ENCODE measurements at regions not wholly inside any gene's neighbourhood (a gene's known extent, or its start where the extent isn't known, plus 50 kb on each side); places are given as distances from the start of the nearest gene placed in this dataset.

DNA sequence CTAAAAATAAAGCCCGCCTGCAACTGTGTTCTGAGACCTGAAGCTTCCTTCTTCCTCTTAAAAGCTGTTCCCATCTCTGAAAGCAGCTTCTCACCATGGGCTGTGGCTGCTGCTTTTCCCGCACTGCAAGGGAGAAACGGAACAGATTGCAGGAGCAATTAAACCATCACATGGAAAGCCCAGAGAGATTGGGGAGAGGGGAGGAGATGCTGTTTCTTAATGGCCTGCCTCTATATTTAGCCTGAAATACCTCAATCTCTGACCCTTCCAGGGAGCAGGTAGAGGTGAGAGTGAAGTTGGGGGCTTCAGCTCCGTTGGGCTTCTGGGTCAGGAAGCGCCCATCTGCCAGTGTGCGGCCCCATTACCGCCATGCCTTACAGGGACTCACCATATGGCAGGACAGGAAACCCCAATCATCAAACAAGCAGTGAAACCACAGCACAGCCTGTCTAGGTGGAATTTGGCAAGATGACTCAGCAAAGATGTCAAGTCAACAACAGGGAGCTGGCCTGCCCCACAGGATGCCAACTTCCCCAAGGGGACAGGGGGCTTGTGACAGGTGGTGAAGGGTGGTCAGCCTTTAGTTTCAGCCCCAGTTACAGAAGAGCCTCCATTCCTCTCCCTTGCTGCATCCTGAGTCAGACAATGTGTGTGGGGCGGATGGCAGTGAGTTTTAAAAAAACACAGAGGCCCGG, 286.6 kb upstream of the CCL2 start:
- Histone ChIP-seq H3K27ac (ENCODE audit: low read length) (no peak overlapping the region), H3K36me3 (ENCODE audit: control insufficient read depth in 2 of 2, extremely low read depth in 1 of 2, insufficient read depth in 1 of 2, low read length in 1 of 2) (no peaks in the 10 kb centered on the region), H3K4me3 (ENCODE audit: control insufficient read depth in 1 of 2, extremely low read depth in 1 of 2, low read length in 1 of 2) (no peak overlapping the region), H3K27me3 (replicated peaks in 1 of 2; ENCODE audit: control insufficient read depth in 2 of 2, extremely low read depth in 1 of 2, insufficient read depth in 2 of 2, low read length in 1 of 2) (peaks cover 0 to 14% of the 10 kb centered on the region in 2 experiments), H3K4me1 (ENCODE audit: control insufficient read depth in 1 of 2, extremely low read depth in 1 of 2, insufficient read depth in 2 of 2, low read length in 2 of 2) (peaks cover 3 to 29% of the 10 kb centered on the region in 2 experiments), H3K9me3 (no peaks in the 10 kb centered on the region)
- peak overlapping the region in 1 of 3 donors; percentile 28 for H3K4me3 Mint-ChIP-seq
- H3K9me3 Mint-ChIP-seq: no peaks in the 10 kb centered on the region
- peak; percentile 32 to 61 (median 52) for ATAC-seq (replicated peaks in 1 of 4)
- CTCF ChIA-PET: no interaction called here
- H3K27ac Mint-ChIP-seq: peak overlapping the region; percentile 36 to 65
- H3K4me1 Mint-ChIP-seq: peaks cover 27 to 31% (median 29%) of the 10 kb centered on the region in 3 donors
- peak in 4 of 35 experiments; percentile 3 to 29 (median 12) for DNase-seq
- POLR2A ChIA-PET: no interaction called here
- WGBS (ENCODE audit: insufficient coverage): 25% methylated on average over 2 of the region's 9 CpGs
- no peaks in the 10 kb centered on the region for H3K36me3 Mint-ChIP-seq
- peaks cover 0 to 2% of the 10 kb centered on the region in 2 donors for H3K27me3 Mint-ChIP-seq

DNA sequence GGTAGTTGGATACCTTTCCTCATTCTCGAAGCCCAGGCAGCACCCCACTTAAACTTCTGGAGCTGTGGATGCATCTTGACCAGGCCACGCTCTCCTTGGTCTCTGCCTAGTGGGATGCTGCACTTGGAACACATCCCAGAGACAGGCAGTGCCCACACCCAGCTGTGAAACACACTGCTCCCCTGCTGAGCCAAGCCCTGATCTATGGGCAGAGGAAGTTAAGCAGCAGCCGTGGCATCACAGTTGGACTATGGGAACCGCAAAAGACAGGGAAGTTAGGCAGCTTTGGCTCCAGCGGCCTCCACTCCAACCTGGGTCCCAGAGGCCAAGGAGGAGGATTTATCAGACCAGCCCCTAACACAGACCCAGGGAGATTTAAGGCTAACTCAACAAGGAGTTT, 284.8 kb upstream of the CCL2 start:
- 74% methylated on average over 4 of the region's 5 CpGs for WGBS (ENCODE audit: insufficient coverage)
- CTCF ChIA-PET: no interaction called here
- no peak overlapping the region for H3K27ac Mint-ChIP-seq
- no peaks in the 10 kb centered on the region for H3K9me3 ChIP-seq
- POLR2A ChIA-PET: no interaction called here
- H3K4me3 Mint-ChIP-seq: no peak overlapping the region
- H3K27ac ChIP-seq (ENCODE audit: low read length): no peak overlapping the region
- ATAC-seq (replicated peaks in 1 of 4): no peak
- H3K36me3 ChIP-seq (ENCODE audit: control insufficient read depth in 2 of 2, extremely low read depth in 1 of 2, insufficient read depth in 1 of 2, low read length in 1 of 2): no peaks in the 10 kb centered on the region
- H3K4me1 ChIP-seq (ENCODE audit: control insufficient read depth in 1 of 2, extremely low read depth in 1 of 2, insufficient read depth in 2 of 2, low read length in 2 of 2): peaks cover 3 to 19% of the 10 kb centered on the region in 2 experiments
- DNase-seq: no peak
- H3K4me1 Mint-ChIP-seq: peaks cover 18 to 21% (median 20%) of the 10 kb centered on the region in 3 donors
- H3K27me3 ChIP-seq (replicated peaks in 1 of 2; ENCODE audit: control insufficient read depth in 2 of 2, extremely low read depth in 1 of 2, insufficient read depth in 2 of 2, low read length in 1 of 2): peaks cover 0 to 14% of the 10 kb centered on the region in 2 experiments
- peaks cover 1 to 2% of the 10 kb centered on the region in 2 donors for H3K27me3 Mint-ChIP-seq
- H3K4me3 ChIP-seq (ENCODE audit: control insufficient read depth in 1 of 2, extremely low read depth in 1 of 2, low read length in 1 of 2): no peak overlapping the region
- no peaks in the 10 kb centered on the region for H3K36me3 Mint-ChIP-seq
- no peaks in the 10 kb centered on the region for H3K9me3 Mint-ChIP-seq

DNA sequence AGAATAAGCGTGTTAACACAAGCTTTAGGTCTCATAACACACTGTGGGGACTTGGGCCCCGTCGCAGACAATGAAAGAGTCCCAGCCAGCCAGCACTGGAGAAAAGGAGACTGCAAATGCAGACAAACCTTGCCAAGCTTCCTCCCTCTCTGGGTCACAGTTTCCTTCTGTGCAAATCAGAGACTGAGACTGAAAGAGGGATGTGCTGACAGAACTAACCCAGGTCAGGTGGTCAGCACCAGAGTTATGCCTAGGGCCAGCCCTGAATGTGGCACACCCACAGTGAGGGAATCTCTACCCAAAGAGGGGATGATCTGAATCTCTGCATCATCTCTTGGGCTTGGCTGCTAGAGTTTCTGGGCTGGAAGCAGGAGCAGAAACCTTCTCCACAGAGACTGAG, 282.3 kb upstream of the CCL2 start:
- Histone ChIP-seq H3K4me3 (ENCODE audit: control insufficient read depth in 1 of 2, extremely low read depth in 1 of 2, low read length in 1 of 2) (no peak overlapping the region), H3K36me3 (ENCODE audit: control insufficient read depth in 2 of 2, extremely low read depth in 1 of 2, insufficient read depth in 1 of 2, low read length in 1 of 2) (no peaks in the 10 kb centered on the region), H3K27me3 (replicated peaks in 1 of 2; ENCODE audit: control insufficient read depth in 2 of 2, extremely low read depth in 1 of 2, insufficient read depth in 2 of 2, low read length in 1 of 2) (peaks cover 0 to 14% of the 10 kb centered on the region in 2 experiments), H3K9me3 (no peaks in the 10 kb centered on the region), H3K4me1 (ENCODE audit: control insufficient read depth in 1 of 2, extremely low read depth in 1 of 2, insufficient read depth in 2 of 2, low read length in 2 of 2) (peaks cover 3 to 17% of the 10 kb centered on the region in 2 experiments), H3K27ac (ENCODE audit: low read length) (no peak overlapping the region)
- H3K27ac Mint-ChIP-seq: no peak overlapping the region
- ChIA-PET POLR2A (no interaction called here), CTCF (no interaction called here)
- H3K4me3 Mint-ChIP-seq: no peak overlapping the region
- no peaks in the 10 kb centered on the region for H3K36me3 Mint-ChIP-seq
- peaks cover 0 to 6% (median 0%) of the 10 kb centered on the region in 3 donors for H3K9me3 Mint-ChIP-seq
- peaks cover 5 to 7% of the 10 kb centered on the region in 2 donors for H3K27me3 Mint-ChIP-seq
- no peak for DNase-seq
- ATAC-seq (replicated peaks in 1 of 4): no peak
- peaks cover 15 to 18% (median 17%) of the 10 kb centered on the region in 3 donors for H3K4me1 Mint-ChIP-seq
- WGBS (ENCODE audit: insufficient coverage): 89% methylated on average over 3 of the region's 3 CpGs

DNA sequence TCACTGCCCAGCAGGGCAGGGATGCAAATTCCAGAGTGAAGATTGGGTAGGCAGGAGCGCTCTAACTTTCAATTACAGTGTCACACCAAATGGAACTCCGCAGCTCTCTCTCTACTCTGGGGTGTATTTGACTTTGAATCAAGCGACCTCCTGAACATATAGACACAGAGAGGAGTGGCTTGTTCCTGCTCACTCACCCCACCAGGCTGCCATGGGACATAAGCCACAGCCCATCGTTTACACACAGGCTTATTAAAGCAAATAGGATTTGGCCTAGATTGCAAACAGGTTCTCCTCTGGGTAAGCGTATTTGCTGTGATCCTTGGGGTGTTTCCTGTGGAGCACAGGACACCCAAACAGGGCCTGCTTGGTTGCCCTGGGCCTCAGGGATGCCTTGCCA, 281.6 kb upstream of the CCL2 start:
- ChIA-PET POLR2A (no interaction called here), CTCF (no interaction called here)
- H3K36me3 ChIP-seq (ENCODE audit: control insufficient read depth in 2 of 2, extremely low read depth in 1 of 2, insufficient read depth in 1 of 2, low read length in 1 of 2): no peaks in the 10 kb centered on the region
- peaks cover under 1 to 10% of the 10 kb centered on the region in 2 experiments for H3K4me1 ChIP-seq (ENCODE audit: control insufficient read depth in 1 of 2, extremely low read depth in 1 of 2, insufficient read depth in 2 of 2, low read length in 2 of 2)
- H3K27ac ChIP-seq (ENCODE audit: low read length): no peak overlapping the region
- no peaks in the 10 kb centered on the region for H3K9me3 ChIP-seq
- peaks cover 0 to 14% of the 10 kb centered on the region in 2 experiments for H3K27me3 ChIP-seq (replicated peaks in 1 of 2; ENCODE audit: control insufficient read depth in 2 of 2, extremely low read depth in 1 of 2, insufficient read depth in 2 of 2, low read length in 1 of 2)
- peaks cover 0 to 6% (median 0%) of the 10 kb centered on the region in 3 donors for H3K9me3 Mint-ChIP-seq
- DNase-seq (no peak), ATAC-seq (replicated peaks in 1 of 4) (no peak)
- no peak overlapping the region for H3K4me3 ChIP-seq (ENCODE audit: control insufficient read depth in 1 of 2, extremely low read depth in 1 of 2, low read length in 1 of 2)
- H3K36me3 Mint-ChIP-seq: no peaks in the 10 kb centered on the region
- no peak overlapping the region for H3K27ac Mint-ChIP-seq
- WGBS (ENCODE audit: insufficient coverage): 83% methylated on average over 1 of the region's 5 CpGs
- peaks cover 5 to 7% of the 10 kb centered on the region in 2 donors for H3K27me3 Mint-ChIP-seq
- H3K4me3 Mint-ChIP-seq: no peak overlapping the region
- H3K4me1 Mint-ChIP-seq: peaks cover 8 to 10% (median 9%) of the 10 kb centered on the region in 3 donors

DNA sequence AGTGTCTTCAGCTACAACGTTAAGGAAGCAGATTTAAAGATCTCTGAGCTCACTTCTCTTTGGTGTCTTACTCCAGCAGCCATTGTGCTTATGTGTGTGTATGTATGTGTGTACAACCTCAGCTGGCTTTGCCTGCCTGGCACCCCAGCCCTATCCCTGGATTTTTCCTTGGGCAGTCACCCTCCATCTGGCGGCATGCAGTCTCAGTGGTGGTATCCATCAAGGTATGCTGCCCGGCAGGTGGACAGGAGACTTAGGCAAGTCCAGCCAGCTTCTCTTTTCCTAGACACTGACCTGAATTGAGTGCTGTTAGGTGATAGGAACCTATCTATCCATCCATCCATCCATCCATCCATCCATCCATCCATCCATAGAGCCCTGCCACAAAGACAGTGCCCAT, 280.8 kb upstream of the CCL2 start:
- H3K9me3 Mint-ChIP-seq: peaks cover 0 to 6% (median 0%) of the 10 kb centered on the region in 3 donors
- peaks cover 4 to 7% of the 10 kb centered on the region in 2 donors for H3K27me3 Mint-ChIP-seq
- H3K4me1 Mint-ChIP-seq: peaks cover 0 to 3% (median 1%) of the 10 kb centered on the region in 3 donors
- Histone ChIP-seq H3K4me1 (ENCODE audit: control insufficient read depth in 1 of 2, extremely low read depth in 1 of 2, insufficient read depth in 2 of 2, low read length in 2 of 2) (peaks cover 0 to 4% of the 10 kb centered on the region in 2 experiments), H3K36me3 (ENCODE audit: control insufficient read depth in 2 of 2, extremely low read depth in 1 of 2, insufficient read depth in 1 of 2, low read length in 1 of 2) (no peaks in the 10 kb centered on the region), H3K9me3 (no peaks in the 10 kb centered on the region), H3K4me3 (ENCODE audit: control insufficient read depth in 1 of 2, extremely low read depth in 1 of 2, low read length in 1 of 2) (no peak overlapping the region), H3K27ac (ENCODE audit: low read length) (no peak overlapping the region), H3K27me3 (replicated peaks in 1 of 2; ENCODE audit: control insufficient read depth in 2 of 2, extremely low read depth in 1 of 2, insufficient read depth in 2 of 2, low read length in 1 of 2) (peaks cover 0 to 18% of the 10 kb centered on the region in 2 experiments)
- DNase-seq (no peak), ATAC-seq (replicated peaks in 1 of 4) (no peak)
- H3K4me3 Mint-ChIP-seq: no peak overlapping the region
- CTCF ChIA-PET: no interaction called here
- no peaks in the 10 kb centered on the region for H3K36me3 Mint-ChIP-seq
- WGBS (ENCODE audit: insufficient coverage): no CpG with 5 or more reads among the region's 3 CpGs
- H3K27ac Mint-ChIP-seq: no peak overlapping the region
- POLR2A ChIA-PET: no interaction called here

DNA sequence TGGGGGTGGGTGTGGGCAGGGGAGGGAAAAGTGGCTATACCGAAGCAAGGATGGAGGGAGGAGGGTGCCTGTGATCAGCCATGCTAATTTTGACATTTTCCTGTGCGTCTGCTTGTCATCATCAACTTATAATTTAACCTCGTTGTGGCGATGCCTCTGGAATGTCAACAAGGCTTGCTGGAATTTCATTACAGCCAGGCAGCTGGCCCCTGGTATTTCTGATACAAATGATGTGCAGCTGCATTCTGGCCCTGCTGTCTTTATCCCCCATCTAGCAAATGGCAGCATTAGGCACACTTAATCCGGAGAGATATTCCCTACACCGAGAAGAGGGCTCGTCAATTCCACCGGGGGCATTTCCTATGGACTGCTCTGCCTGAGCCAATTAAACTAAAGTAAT, 278.3 kb upstream of the CCL2 start:
- Histone ChIP-seq H3K4me1 (ENCODE audit: control insufficient read depth in 1 of 2, extremely low read depth in 1 of 2, insufficient read depth in 2 of 2, low read length in 2 of 2) (no peaks in the 10 kb centered on the region), H3K27me3 (replicated peaks in 1 of 2; ENCODE audit: control insufficient read depth in 2 of 2, extremely low read depth in 1 of 2, insufficient read depth in 2 of 2, low read length in 1 of 2) (peaks cover 0 to 10% of the 10 kb centered on the region in 2 experiments), H3K9me3 (no peaks in the 10 kb centered on the region), H3K36me3 (ENCODE audit: control insufficient read depth in 2 of 2, extremely low read depth in 1 of 2, insufficient read depth in 1 of 2, low read length in 1 of 2) (no peaks in the 10 kb centered on the region), H3K27ac (ENCODE audit: low read length) (no peak overlapping the region), H3K4me3 (ENCODE audit: control insufficient read depth in 1 of 2, extremely low read depth in 1 of 2, low read length in 1 of 2) (no peak overlapping the region)
- Mint-ChIP-seq H3K27me3 (peaks cover 4 to 7% of the 10 kb centered on the region in 2 donors), H3K4me1 (no peaks in the 10 kb centered on the region), H3K36me3 (no peaks in the 10 kb centered on the region), H3K9me3 (peaks cover 0 to 6% (median 0%) of the 10 kb centered on the region in 3 donors), H3K27ac (no peak overlapping the region), H3K4me3 (no peak overlapping the region)
- 94% methylated on average over 4 of the region's 8 CpGs for WGBS (ENCODE audit: insufficient coverage)
- ChIA-PET POLR2A (no interaction called here), CTCF (no interaction called here)
- no peak for DNase-seq
- ATAC-seq (replicated peaks in 1 of 4): no peak
